Type B pancreatic cell (in vitro differentiated cells): ENCODE measurements at regions not wholly inside any gene's neighbourhood (a gene's known extent, or its start where the extent isn't known, plus 50 kb on each side); places are given as distances from the start of the nearest gene placed in this dataset.

Experiments
- DNase-seq: peaks from one replicate; pipeline ENCODE4 v3.0.0; 2021; ENCODE audit warnings: mixed read lengths; ENCODE audit not compliant: unreplicated experiment; ENCODE audit errors: extremely low spot score
- H3K27ac Mint-ChIP-seq: 2 replicates; pipeline ENCODE4 v1.8.0; 2021; ENCODE audit warnings: mild to moderate bottlenecking, mixed read lengths
- H3K27me3 Mint-ChIP-seq: 2 replicates; pipeline ENCODE4 v1.8.0; 2021; ENCODE audit warnings: mixed read lengths
- H3K36me3 Mint-ChIP-seq: 2 replicates; pipeline ENCODE4 v1.8.0; 2021; ENCODE audit warnings: mixed read lengths
- H3K4me1 Mint-ChIP-seq: one replicate; pipeline ENCODE4 v1.8.0; 2021; ENCODE audit warnings: mixed read lengths; ENCODE audit not compliant: unreplicated experiment
- H3K4me3 Mint-ChIP-seq: 2 replicates; pipeline ENCODE4 v1.8.0; 2021; ENCODE audit warnings: mild to moderate bottlenecking, mixed read lengths
- H3K9me3 Mint-ChIP-seq: 2 replicates; pipeline ENCODE4 v1.8.0; 2021; ENCODE audit warnings: mixed read lengths
- CTCF ChIP-seq: fragments of 200-600 bp; sonication (generic); conservative IDR thresholded peaks from 2 replicates; pipeline ENCODE4 v1.5.0; 2021; ENCODE audit warnings: antibody characterized with exemption, mild to moderate bottlenecking

- no peak overlapping the region for H3K27ac Mint-ChIP-seq
- DNase-seq: no peak
- H3K27me3 Mint-ChIP-seq: peaks cover 4% of the 10 kb centered on the region
- H3K4me3 Mint-ChIP-seq: no peak overlapping the region
- peaks cover under 1% of the 10 kb centered on the region for H3K4me1 Mint-ChIP-seq
- no peak for TF ChIP-seq CTCF
- no peaks in the 10 kb centered on the region for H3K9me3 Mint-ChIP-seq
- H3K36me3 Mint-ChIP-seq: no peaks in the 10 kb centered on the region
Observed at GRCh38 chr10:91335147-91335546, 75.0 kb upstream of the HECTD2 start.

GRCh38 chr10:91339729-91340128 lies 70.4 kb upstream of the HECTD2 start:
- peaks cover 6% of the 10 kb centered on the region for H3K9me3 Mint-ChIP-seq
- H3K27me3 Mint-ChIP-seq: no peaks in the 10 kb centered on the region
- no peak for TF ChIP-seq CTCF
- no peak overlapping the region for H3K27ac Mint-ChIP-seq
- H3K4me1 Mint-ChIP-seq: peaks cover 20% of the 10 kb centered on the region
- no peak for DNase-seq
- no peak overlapping the region for H3K4me3 Mint-ChIP-seq
- no peaks in the 10 kb centered on the region for H3K36me3 Mint-ChIP-seq

GRCh38 chr10:91340613-91341362 lies 69.4 kb upstream of the HECTD2 start:
- Mint-ChIP-seq H3K27me3 (no peaks in the 10 kb centered on the region), H3K4me1 (peaks cover 20% of the 10 kb centered on the region), H3K4me3 (no peak overlapping the region), H3K36me3 (no peaks in the 10 kb centered on the region), H3K27ac (no peak overlapping the region), H3K9me3 (peaks cover 6% of the 10 kb centered on the region)
- no peak for TF ChIP-seq CTCF
- no peak for DNase-seq

- Mint-ChIP-seq H3K27me3 (no peaks in the 10 kb centered on the region), H3K4me3 (no peak overlapping the region), H3K27ac (no peak overlapping the region), H3K4me1 (peaks cover 20% of the 10 kb centered on the region), H3K9me3 (peaks cover 6% of the 10 kb centered on the region), H3K36me3 (no peaks in the 10 kb centered on the region)
- DNase-seq: no peak
- no peak for TF ChIP-seq CTCF
Observed at GRCh38 chr10:91341686-91342085, 68.5 kb upstream of the HECTD2 start.

GRCh38 chr10:91343010-91343409 lies 67.1 kb upstream of the HECTD2 start:
- Mint-ChIP-seq H3K27me3 (no peaks in the 10 kb centered on the region), H3K4me3 (no peak overlapping the region), H3K27ac (no peak overlapping the region), H3K9me3 (peaks cover 6% of the 10 kb centered on the region), H3K4me1 (peaks cover 20% of the 10 kb centered on the region), H3K36me3 (no peaks in the 10 kb centered on the region)
- TF ChIP-seq CTCF: no peak
- no peak for DNase-seq
